ENCODE measurements at regions not wholly inside any gene's neighbourhood (a gene's known extent, or its start where the extent isn't known, plus 50 kb on each side); places are given as distances from the start of the nearest gene placed in this dataset.

- TF ChIP-seq, protein P1, sequence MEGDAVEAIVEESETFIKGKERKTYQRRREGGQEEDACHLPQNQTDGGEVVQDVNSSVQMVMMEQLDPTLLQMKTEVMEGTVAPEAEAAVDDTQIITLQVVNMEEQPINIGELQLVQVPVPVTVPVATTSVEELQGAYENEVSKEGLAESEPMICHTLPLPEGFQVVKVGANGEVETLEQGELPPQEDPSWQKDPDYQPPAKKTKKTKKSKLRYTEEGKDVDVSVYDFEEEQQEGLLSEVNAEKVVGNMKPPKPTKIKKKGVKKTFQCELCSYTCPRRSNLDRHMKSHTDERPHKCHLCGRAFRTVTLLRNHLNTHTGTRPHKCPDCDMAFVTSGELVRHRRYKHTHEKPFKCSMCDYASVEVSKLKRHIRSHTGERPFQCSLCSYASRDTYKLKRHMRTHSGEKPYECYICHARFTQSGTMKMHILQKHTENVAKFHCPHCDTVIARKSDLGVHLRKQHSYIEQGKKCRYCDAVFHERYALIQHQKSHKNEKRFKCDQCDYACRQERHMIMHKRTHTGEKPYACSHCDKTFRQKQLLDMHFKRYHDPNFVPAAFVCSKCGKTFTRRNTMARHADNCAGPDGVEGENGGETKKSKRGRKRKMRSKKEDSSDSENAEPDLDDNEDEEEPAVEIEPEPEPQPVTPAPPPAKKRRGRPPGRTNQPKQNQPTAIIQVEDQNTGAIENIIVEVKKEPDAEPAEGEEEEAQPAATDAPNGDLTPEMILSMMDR (conservative IDR thresholded peaks at IDR 0.05; ENCODE audit: low read depth in 2 of 2), result no peak
- TF ChIP-seq, protein P2, sequence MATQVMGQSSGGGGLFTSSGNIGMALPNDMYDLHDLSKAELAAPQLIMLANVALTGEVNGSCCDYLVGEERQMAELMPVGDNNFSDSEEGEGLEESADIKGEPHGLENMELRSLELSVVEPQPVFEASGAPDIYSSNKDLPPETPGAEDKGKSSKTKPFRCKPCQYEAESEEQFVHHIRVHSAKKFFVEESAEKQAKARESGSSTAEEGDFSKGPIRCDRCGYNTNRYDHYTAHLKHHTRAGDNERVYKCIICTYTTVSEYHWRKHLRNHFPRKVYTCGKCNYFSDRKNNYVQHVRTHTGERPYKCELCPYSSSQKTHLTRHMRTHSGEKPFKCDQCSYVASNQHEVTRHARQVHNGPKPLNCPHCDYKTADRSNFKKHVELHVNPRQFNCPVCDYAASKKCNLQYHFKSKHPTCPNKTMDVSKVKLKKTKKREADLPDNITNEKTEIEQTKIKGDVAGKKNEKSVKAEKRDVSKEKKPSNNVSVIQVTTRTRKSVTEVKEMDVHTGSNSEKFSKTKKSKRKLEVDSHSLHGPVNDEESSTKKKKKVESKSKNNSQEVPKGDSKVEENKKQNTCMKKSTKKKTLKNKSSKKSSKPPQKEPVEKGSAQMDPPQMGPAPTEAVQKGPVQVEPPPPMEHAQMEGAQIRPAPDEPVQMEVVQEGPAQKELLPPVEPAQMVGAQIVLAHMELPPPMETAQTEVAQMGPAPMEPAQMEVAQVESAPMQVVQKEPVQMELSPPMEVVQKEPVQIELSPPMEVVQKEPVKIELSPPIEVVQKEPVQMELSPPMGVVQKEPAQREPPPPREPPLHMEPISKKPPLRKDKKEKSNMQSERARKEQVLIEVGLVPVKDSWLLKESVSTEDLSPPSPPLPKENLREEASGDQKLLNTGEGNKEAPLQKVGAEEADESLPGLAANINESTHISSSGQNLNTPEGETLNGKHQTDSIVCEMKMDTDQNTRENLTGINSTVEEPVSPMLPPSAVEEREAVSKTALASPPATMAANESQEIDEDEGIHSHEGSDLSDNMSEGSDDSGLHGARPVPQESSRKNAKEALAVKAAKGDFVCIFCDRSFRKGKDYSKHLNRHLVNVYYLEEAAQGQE (IDR thresholded peaks at IDR 0.05; ENCODE audit: unreplicated experiment), result no peak
- TF ChIP-seq JUNB (IDR thresholded peaks at IDR 0.05; ENCODE audit: unreplicated experiment), result no peak
These were observed 311.0 kb upstream of the RGS6 start for GRCh38 chr14:71621276-71621675.

All from GM23338 (cell line).